HG03039 (cell line): ENCODE measurements at regions not wholly inside any gene's neighbourhood (a gene's known extent, or its start where the extent isn't known, plus 50 kb on each side); places are given as distances from the start of the nearest gene placed in this dataset.
"Not testable (repeated sequence)": the region's sequence is repeated elsewhere in the genome, so short reads cannot be mapped to it uniquely, and the experiment has no call there.

ENCODE experiments used
- ATAC-seq: cut with Tn5 transposase; IDR thresholded peaks from one replicate; pipeline ENCODE4 v1.9.1; 2021; ENCODE audit warnings: mild to moderate bottlenecking, moderate library complexity; ENCODE audit not compliant: unreplicated experiment

GRCh38 chr3:150329408-150329807 is 78.7 kb upstream of the TSC22D2 start:
- ATAC-seq, result no peak

GRCh38 chr3:150328654-150329040 is 79.5 kb upstream of the TSC22D2 start:
- ATAC-seq, result no peak

- no peak for ATAC-seq
Observed at GRCh38 chr3:150327678-150328653, 80.1 kb upstream of the TSC22D2 start.

- no peak for ATAC-seq
Observed at GRCh38 chr3:150324788-150325187, 83.3 kb upstream of the TSC22D2 start.

GRCh38 chr3:150324245-150324644 is 83.9 kb upstream of the TSC22D2 start:
- no peak for ATAC-seq

GRCh38 chr3:150323770-150324169 is 84.3 kb upstream of the TSC22D2 start:
- ATAC-seq, result no peak

- not testable (repeated sequence) for ATAC-seq
Observed at GRCh38 chr3:150323091-150323490, 85.0 kb upstream of the TSC22D2 start.

- not testable (repeated sequence) for ATAC-seq
Observed at GRCh38 chr3:150320971-150321370, 87.1 kb upstream of the TSC22D2 start.

GRCh38 chr3:150319900-150320299 is 88.2 kb upstream of the TSC22D2 start:
- no peak for ATAC-seq

- ATAC-seq, result no peak
Observed at GRCh38 chr3:150317469-150317868, 90.6 kb upstream of the TSC22D2 start.

- no peak for ATAC-seq
Observed at GRCh38 chr3:150315721-150316120, 92.4 kb upstream of the TSC22D2 start.

GRCh38 chr3:150314248-150315004 is 93.7 kb upstream of the TSC22D2 start:
- ATAC-seq, result no peak

GRCh38 chr3:150312018-150312657 is 96.0 kb upstream of the TSC22D2 start:
- ATAC-seq, result no peak

GRCh38 chr3:150311156-150311555 is 96.9 kb upstream of the TSC22D2 start:
- ATAC-seq, result no peak

- ATAC-seq, result no peak
Observed at GRCh38 chr3:150309557-150309956, 98.5 kb upstream of the TSC22D2 start.

- ATAC-seq, result no peak
Observed at GRCh38 chr3:150309257-150309542, 98.9 kb upstream of the TSC22D2 start.

GRCh38 chr3:150308481-150309256 is 99.4 kb upstream of the TSC22D2 start:
- no peak for ATAC-seq

GRCh38 chr3:150308037-150308319 is 100.1 kb upstream of the TSC22D2 start:
- ATAC-seq, result no peak

GRCh38 chr3:150307311-150308036 is 100.6 kb upstream of the TSC22D2 start:
- ATAC-seq, result no peak

GRCh38 chr3:150306906-150307305 is 101.2 kb upstream of the TSC22D2 start:
- no peak for ATAC-seq
